GM19328 (cell line): ENCODE measurements at regions not wholly inside any gene's neighbourhood (a gene's known extent, or its start where the extent isn't known, plus 50 kb on each side); places are given as distances from the start of the nearest gene placed in this dataset.
"Not testable (repeated sequence)": the region's sequence is repeated elsewhere in the genome, so short reads cannot be mapped to it uniquely, and the experiment has no call there.

Experiments
- ATAC-seq: cut with Tn5 transposase; IDR thresholded peaks from one replicate; pipeline ENCODE4 v1.9.1; 2021; ENCODE audit warnings: mild to moderate bottlenecking, moderate library complexity; ENCODE audit not compliant: unreplicated experiment

- ATAC-seq: no peak
Measured at GRCh38 chr5:122665051-122665450, 109.8 kb upstream of the SNX2 start.

DNA sequence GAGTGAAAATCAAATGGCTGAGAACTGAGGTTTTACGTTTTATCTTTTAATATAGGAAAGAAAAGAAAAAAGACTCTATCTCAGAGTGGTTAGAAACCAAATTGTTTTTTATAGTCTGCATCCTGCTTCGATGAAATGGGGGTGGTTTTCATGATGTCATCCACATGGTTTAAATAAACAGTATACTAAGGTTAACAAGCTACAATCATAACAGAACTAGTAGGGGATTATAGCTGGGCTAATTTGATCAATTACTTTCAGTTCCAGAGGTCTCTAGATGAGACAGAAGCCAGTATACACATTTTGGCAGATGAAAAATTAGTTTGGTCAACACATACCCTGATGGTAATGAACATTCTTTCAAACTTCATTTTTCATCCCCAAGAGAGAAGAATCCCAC lies 106.3 kb upstream of the SNX2 start:
- no peak for ATAC-seq

- not testable (repeated sequence) for ATAC-seq
Measured at GRCh38 chr5:122669709-122670108, 105.2 kb upstream of the SNX2 start.

DNA sequence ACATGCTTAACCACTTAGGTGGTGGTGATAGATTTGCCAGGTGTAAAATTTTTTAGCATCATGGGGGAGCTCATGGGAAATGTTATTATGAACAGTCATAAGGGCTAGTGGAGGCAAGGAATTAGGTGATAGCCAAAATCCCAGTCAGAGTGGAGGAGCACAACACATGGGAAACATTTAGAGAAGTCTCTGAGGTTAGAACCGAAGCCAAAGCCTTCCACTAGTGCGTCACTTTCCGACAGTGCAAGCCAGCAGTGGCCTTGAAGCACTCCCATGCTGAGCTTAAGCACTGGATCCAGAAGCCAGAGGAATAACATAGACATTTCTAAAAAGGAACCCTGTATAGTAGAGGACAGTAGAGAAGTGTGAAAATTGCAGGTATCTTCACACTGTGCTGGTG lies 101.5 kb upstream of the SNX2 start:
- no peak for ATAC-seq

- no peak for ATAC-seq
Measured at GRCh38 chr5:122674385-122674784, 100.5 kb upstream of the SNX2 start.

DNA sequence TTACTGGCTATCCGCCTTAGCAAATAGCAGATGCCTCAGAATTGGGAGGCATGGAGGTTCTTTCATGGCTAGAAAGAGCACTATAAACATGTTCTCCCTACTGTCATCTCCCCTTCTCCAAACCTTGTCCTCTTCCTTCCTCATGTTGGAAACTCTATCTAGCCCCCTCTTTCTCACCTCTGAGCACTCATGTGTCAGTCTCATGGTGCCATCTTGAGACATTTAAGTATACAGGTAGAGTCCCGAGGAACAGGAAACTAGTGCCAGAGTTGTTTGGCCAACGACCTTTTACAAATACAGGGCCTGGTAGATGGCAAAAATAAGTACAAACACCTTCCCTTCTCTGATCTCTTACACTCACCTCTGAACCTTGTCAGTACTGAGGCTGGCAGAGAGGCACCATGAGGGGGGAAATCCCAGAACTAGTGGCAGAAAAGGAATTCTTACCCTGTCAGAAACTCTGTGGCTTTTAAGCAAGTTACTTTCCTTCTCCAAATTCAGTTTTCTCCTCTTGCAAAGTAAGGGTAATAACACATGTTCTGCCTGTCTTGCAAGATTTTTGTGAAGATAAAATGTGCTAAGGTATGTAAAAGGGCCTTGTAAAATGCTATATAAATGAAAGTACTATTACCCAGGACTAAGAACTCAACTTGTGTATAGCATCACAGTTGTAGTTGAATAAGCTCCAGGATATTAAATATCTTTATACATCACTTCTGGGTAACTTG lies 94.1 kb upstream of the SNX2 start:
- ATAC-seq: no peak

DNA sequence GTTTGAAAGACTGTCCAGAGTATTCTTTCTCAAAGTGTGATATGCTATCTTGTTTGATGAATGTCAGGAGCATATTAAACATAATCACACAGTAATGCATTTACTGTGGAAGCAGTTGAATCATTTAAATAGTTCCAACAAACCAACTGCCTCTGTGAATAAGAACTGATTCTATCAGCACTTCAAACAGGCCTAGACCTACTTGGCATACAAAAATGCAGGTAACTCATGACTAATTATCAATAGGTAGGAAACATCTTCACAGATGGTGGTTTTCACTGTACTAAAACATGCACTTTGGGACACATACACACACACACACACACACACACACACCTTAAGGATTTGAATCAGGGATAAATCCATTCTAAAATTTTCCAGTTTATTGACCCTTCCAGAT lies 91.2 kb upstream of the SNX2 start:
- no peak for ATAC-seq

- no peak for ATAC-seq
Measured at GRCh38 chr5:122690266-122690665, 84.6 kb upstream of the SNX2 start.

DNA sequence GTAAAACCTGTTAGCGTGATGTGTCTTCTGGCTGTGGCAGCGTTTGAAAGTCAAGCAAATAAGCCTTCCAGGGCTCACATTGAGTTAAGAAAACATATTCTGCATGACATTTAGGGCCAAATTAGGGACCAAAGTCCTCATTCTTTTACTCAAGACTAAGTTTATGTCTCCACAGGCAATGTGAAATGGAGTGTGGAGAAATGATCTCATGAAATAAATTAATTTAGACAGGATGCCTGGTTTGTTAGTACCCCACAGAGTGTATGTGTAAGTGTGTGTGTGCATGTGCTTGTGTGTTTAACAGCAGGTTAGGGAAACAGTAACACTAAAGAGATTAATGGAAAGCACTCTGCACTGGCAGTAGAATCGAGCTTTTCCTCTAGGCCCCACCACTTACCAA lies 82.9 kb upstream of the SNX2 start:
- no peak for ATAC-seq

DNA sequence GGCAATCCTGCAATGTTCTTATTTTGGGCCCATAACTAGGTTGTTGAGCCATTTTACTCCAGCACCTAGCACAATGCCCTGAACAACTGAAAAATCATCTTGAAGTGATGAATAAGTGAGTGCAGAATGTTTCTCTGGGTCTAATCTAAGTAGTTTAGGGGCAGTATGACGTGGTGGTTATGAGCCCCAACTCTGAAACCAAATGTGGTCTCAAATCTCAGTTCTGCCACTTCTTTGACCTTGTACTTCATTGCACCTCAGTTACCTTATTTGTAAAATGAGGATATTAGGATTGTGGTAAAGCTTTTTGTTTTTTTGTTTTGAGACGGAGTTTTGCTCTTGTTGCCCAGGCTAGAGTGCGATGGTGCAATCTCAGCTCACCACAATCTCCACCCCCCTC lies 80.9 kb upstream of the SNX2 start:
- no peak for ATAC-seq

GRCh38 chr5:122694884-122695283 lies 80.0 kb upstream of the SNX2 start:
- no peak for ATAC-seq

GRCh38 chr5:122696735-122697134 lies 78.1 kb upstream of the SNX2 start:
- ATAC-seq: not testable (repeated sequence)

GRCh38 chr5:122697191-122697590 lies 77.7 kb upstream of the SNX2 start:
- ATAC-seq: no peak

GRCh38 chr5:122699201-122699600 lies 75.7 kb upstream of the SNX2 start:
- ATAC-seq: no peak

DNA sequence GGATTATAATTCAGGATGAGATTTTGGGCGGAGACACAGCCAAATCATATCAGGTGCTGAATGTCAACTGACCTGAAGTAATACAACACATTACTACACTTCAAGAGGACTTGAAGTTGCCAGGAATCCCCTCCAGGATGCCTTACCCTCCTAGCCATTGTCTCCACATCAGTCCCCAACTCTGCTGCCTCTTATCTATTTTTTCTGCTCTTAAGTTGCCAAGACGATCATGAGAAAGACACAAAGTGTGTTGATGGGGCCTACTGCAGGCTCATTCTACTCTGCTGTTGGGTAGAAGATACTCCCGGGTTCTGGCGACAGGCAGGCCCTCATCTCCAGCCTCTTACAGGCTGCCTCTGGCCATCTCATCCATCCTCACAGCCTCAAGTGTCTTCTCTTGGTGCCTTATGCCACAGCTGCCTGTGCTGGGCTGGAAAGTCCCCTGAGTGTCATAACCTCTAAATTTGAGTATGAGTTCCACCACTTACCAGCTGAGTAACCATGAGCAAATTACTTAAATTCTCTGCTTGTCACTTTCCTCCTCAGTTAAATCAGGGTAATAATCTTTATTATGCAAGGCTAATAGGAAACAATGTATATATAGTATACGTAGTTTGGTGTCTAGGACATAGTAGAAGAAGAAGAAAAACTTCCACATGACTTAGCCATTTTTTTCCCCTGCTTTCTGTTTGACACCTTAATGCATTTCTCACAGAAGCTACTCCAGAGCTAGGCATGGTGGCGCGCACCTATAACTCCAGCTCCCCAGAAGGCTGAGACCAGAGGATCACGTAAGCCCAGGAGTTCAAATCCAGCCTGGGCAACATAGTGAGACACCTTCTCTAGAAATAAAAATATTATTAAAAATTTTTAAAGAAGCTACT lies 73.0 kb upstream of the SNX2 start:
- ATAC-seq: peak; percentile 98

DNA sequence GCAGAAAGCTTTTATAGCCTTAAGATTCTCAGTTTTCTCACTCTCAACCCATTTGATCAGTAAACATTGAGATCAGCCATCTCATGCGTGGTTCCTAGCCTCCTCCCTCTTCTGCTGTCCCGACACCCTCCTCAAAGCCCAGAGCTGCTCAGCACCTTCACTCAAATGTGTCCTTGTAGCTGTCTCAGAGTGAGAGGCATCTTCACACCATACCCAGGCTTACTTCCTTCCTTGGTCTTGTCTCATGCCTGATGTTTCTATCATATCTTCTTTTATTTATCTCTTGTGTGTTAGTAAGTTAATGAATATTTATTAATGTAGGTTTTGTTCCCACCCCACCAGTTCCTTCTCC lies 72.4 kb upstream of the SNX2 start:
- ATAC-seq: peak; percentile 33

- no peak for ATAC-seq
Measured at GRCh38 chr5:122703203-122703602, 71.7 kb upstream of the SNX2 start.

- ATAC-seq: no peak
Measured at GRCh38 chr5:122704247-122705036, 70.4 kb upstream of the SNX2 start.

- no peak for ATAC-seq
Measured at GRCh38 chr5:122705851-122706250, 69.0 kb upstream of the SNX2 start.

DNA sequence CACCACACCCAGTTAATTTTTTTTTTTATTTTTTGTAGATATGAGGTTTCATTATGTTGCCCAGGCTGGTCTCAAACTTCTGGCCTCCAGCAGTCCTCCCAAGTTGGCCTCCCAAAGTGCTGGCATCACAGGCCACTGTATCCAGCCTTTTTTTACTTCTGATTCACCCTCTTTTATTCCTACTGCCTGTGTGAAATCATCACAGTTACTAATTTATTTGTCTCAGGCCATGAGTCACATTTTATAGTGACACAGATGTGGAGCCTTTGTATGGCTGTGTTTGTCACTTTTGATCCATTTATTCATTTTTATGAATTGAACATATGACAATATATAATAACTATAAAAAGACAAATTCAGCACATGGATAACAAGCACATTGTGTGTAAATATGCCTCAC lies 67.1 kb upstream of the SNX2 start:
- ATAC-seq: no peak

DNA sequence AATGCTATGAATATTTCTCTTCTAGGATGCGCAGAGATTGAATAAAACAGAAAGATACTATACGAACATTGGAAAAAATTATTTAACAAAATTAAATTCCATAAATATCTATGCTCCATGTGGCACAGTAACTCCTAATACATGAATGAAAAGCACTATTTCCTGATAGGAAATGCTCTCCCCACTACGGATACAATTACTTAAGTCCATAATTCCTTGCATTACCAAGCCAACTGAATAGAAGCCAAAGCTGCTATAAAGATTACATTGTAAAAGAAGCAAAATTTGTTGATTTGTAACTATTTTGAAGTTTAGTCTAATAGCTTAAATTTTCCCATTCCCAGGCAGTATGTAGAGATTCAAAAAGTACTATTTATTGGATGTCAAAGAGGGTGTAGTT lies 61.8 kb upstream of the SNX2 start:
- no peak for ATAC-seq

DNA sequence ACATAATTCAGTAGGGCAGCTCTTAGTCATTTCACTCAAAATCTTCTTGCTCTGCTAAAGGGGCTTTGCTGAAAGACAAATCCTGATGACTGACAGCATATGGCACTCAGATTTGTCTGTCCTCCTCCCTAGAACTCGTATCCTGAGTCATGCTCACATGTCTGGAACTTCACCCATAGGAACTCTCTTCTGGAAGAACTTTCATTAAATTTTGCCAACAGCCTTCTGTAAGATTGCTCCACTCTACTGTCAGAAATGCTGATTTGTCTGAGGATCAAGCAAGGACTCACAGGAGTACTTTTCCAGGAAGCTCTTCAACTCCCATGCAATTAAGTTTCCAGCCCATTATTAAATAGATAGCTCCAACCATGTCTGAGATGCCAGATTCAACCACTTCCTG lies 59.8 kb upstream of the SNX2 start:
- ATAC-seq: no peak
